ENCODE measurements at regions not wholly inside any gene's neighbourhood (a gene's known extent, or its start where the extent isn't known, plus 50 kb on each side); places are given as distances from the start of the nearest gene placed in this dataset.

DNA sequence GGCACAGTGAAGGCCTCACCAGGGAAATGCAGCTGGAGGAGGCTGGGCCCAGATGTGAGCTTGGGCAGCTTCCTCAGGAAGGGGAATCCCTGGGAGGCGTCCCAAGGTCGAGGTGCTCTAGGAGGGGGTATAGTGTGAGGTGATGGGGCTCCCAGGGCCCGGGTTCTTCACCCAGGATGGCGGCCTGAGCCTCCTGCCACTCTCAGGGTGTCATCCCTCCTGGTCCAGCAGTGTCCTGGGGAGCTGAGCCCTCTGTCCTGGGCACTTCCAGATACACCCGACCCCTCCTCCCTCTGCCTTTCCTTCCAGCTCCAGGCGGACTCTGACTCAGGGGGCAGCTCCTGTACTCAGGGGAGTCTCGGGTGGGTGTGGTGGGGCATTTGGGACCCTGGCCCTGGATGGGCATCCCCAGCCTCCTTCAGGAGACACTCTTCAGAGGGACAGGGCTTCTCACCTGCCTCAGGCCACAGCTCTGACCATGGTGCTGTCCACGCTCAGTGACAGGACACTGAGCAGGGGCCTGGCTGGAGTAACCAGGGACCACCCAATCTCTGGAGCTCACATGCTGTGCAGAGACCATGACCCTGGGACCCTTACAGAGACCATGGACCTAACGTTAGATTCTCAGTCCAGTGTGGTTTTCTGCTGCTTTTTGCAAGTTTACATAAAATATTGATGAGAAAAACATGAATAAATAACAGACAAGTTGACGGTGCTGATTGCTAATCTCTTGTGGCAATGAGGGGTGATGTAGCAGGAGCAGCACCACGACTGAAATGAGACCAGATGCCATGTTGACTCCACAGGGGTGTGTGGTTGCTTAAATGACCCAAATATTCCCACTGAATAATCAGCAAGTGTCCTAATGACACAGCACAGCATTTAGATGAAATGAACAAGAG, 101.9 kb downstream of the GGTLC2 start:
- TF ChIP-seq, protein P1, sequence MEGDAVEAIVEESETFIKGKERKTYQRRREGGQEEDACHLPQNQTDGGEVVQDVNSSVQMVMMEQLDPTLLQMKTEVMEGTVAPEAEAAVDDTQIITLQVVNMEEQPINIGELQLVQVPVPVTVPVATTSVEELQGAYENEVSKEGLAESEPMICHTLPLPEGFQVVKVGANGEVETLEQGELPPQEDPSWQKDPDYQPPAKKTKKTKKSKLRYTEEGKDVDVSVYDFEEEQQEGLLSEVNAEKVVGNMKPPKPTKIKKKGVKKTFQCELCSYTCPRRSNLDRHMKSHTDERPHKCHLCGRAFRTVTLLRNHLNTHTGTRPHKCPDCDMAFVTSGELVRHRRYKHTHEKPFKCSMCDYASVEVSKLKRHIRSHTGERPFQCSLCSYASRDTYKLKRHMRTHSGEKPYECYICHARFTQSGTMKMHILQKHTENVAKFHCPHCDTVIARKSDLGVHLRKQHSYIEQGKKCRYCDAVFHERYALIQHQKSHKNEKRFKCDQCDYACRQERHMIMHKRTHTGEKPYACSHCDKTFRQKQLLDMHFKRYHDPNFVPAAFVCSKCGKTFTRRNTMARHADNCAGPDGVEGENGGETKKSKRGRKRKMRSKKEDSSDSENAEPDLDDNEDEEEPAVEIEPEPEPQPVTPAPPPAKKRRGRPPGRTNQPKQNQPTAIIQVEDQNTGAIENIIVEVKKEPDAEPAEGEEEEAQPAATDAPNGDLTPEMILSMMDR (IDR thresholded peaks at IDR 0.05; ENCODE audit: insufficient read depth in 1 of 2, low read depth in 1 of 2, low read length in 1 of 2, severe bottlenecking in 1 of 2, unreplicated experiment in 1 of 2), result no peak
- no peaks in the 10 kb centered on the region for H3K9me3 ChIP-seq
- ChIA-PET CTCF (interaction anchor here (0.9 to 2.5 kb wide), 9 partner anchors 7 to 138 kb away, joined by 3 to 21 read pairs (median 7); no protein-coding TSS in a partner anchor), POLR2A (no interaction called here)
- no peak overlapping the region for H3K27ac Mint-ChIP-seq (ENCODE audit: unreplicated experiment)
- no peaks in the 10 kb centered on the region for H3K4me1 Mint-ChIP-seq (ENCODE audit: low read depth, unreplicated experiment)
- H3K4me1 ChIP-seq, result no peaks in the 10 kb centered on the region
- no peak overlapping the region for H3K4me3 ChIP-seq (ENCODE audit: low read depth, low read length)
- no peak for DNase-seq
- no peaks in the 10 kb centered on the region for H3K36me3 ChIP-seq (ENCODE audit: control insufficient read depth, insufficient read depth, low read length)
- H3K4me3 Mint-ChIP-seq (ENCODE audit: unreplicated experiment), result no peak overlapping the region
- no peaks in the 10 kb centered on the region; the same call in none of the 2 replicates for H3K27me3 ChIP-seq (replicated peaks; ENCODE audit: control insufficient read depth, insufficient read depth, low read length)
- H3K27me3 Mint-ChIP-seq (ENCODE audit: insufficient read depth, unreplicated experiment), result peaks cover 8% of the 10 kb centered on the region
- H3K9me3 Mint-ChIP-seq (ENCODE audit: unreplicated experiment), result no peaks in the 10 kb centered on the region
- BruUV-seq (replicated peaks), result no TSS peak
- intact Hi-C loops (cut with micrococcal nuclease; ENCODE audit: unreplicated experiment), result no loop called here
- no peaks in the 10 kb centered on the region for H3K36me3 Mint-ChIP-seq (ENCODE audit: insufficient read depth, unreplicated experiment)

DNA sequence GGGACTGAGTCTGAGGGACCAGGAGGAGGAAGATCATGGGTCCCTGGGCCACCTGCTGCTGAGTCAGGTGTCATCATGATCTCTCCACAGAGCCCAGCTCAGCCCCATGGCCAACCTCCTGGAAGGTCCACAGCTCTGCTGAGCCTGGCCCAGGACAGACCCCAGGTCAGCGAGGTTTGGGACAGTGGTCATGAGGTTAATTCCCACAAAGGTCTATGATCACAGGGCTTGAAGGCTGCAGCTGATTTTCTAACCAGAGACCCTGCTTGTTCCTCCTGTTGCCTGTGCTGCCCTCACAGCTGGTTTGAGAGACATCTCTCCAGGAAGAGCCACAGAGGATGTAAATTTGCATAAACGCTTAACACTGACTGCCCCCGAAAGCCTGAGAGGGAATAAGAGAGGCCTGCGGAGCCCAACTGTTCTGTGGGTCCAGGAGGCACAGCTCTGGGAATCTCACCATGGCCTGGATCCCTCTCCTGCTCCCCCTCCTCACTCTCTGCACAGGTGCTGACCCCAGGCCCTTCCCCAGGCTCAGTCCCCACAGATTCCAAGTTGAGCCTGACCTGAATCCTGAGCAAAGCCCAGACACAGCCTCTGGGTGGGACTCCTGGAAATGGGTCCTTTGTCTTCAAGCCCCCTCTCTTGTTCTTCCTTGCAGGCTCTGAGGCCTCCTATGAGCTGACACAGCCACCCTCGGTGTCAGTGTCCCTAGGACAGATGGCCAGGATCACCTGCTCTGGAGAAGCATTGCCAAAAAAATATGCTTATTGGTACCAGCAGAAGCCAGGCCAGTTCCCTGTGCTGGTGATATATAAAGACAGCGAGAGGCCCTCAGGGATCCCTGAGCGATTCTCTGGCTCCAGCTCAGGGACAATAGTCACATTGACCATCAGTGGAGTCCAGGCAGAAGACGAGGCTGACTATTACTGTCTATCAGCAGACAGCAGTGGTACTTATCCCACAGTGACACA, 102.8 kb downstream of the GGTLC2 start:
- no peak overlapping the region for H3K4me3 Mint-ChIP-seq (ENCODE audit: unreplicated experiment)
- CTCF ChIA-PET, result interaction anchor here (1.2 kb wide), 1 partner anchor 40 kb away, joined by 3 read pairs; no protein-coding TSS in a partner anchor
- no peak overlapping the region for H3K27ac Mint-ChIP-seq (ENCODE audit: unreplicated experiment)
- H3K9me3 ChIP-seq, result no peaks in the 10 kb centered on the region
- H3K4me1 Mint-ChIP-seq (ENCODE audit: low read depth, unreplicated experiment), result no peaks in the 10 kb centered on the region
- intact Hi-C loops (cut with micrococcal nuclease; ENCODE audit: unreplicated experiment), result no loop called here
- no peak overlapping the region for H3K4me3 ChIP-seq (ENCODE audit: low read depth, low read length)
- H3K9me3 Mint-ChIP-seq (ENCODE audit: unreplicated experiment), result no peaks in the 10 kb centered on the region
- H3K36me3 Mint-ChIP-seq (ENCODE audit: insufficient read depth, unreplicated experiment), result no peaks in the 10 kb centered on the region
- BruUV-seq (replicated peaks), result no TSS peak
- POLR2A ChIA-PET, result no interaction called here
- no peaks in the 10 kb centered on the region for H3K4me1 ChIP-seq
- DNase-seq, result no peak
- H3K27me3 Mint-ChIP-seq (ENCODE audit: insufficient read depth, unreplicated experiment), result peaks cover 4% of the 10 kb centered on the region
- TF ChIP-seq, protein P1 (IDR thresholded peaks at IDR 0.05; ENCODE audit: insufficient read depth in 1 of 2, low read depth in 1 of 2, low read length in 1 of 2, severe bottlenecking in 1 of 2, unreplicated experiment in 1 of 2), result no peak
- H3K36me3 ChIP-seq (ENCODE audit: control insufficient read depth, insufficient read depth, low read length), result no peaks in the 10 kb centered on the region
- H3K27me3 ChIP-seq (replicated peaks; ENCODE audit: control insufficient read depth, insufficient read depth, low read length), result no peaks in the 10 kb centered on the region; the same call in none of the 2 replicates

DNA sequence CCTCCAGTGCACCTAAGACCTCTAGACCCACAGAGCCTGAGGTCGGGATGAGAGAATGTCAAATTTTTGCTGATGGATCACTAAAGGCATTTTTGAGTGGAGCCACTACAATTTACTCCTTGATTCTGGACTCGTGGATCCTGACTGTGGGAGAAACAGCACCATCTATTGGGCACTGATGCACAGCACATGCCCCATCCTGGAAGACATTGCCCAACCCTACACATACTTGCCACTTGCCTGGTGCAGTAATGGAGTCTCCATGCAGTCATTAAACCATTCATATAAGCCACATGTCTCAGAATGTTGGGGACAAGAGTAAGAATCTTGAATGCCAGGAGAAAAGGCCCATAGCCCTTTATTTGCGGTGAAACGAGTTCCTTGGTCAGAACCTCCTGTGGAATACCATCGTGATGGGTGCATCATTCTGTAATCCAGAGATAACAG, 103.9 kb downstream of the GGTLC2 start:
- no peaks in the 10 kb centered on the region for H3K9me3 ChIP-seq
- Mint-ChIP-seq H3K4me3 (ENCODE audit: unreplicated experiment) (no peak overlapping the region), H3K27me3 (ENCODE audit: insufficient read depth, unreplicated experiment) (peaks cover 4% of the 10 kb centered on the region), H3K4me1 (ENCODE audit: low read depth, unreplicated experiment) (no peaks in the 10 kb centered on the region), H3K36me3 (ENCODE audit: insufficient read depth, unreplicated experiment) (no peaks in the 10 kb centered on the region), H3K9me3 (ENCODE audit: unreplicated experiment) (no peaks in the 10 kb centered on the region), H3K27ac (ENCODE audit: unreplicated experiment) (no peak overlapping the region)
- no peak overlapping the region for H3K4me3 ChIP-seq (ENCODE audit: low read depth, low read length)
- BruUV-seq (replicated peaks), result no TSS peak
- TF ChIP-seq, protein P1 (IDR thresholded peaks at IDR 0.05; ENCODE audit: insufficient read depth in 1 of 2, low read depth in 1 of 2, low read length in 1 of 2, severe bottlenecking in 1 of 2, unreplicated experiment in 1 of 2), result peak; percentile 69 to 74
- H3K36me3 ChIP-seq (ENCODE audit: control insufficient read depth, insufficient read depth, low read length), result no peaks in the 10 kb centered on the region
- peak in 1 of 2 experiments; percentile 60 for DNase-seq
- no peaks in the 10 kb centered on the region for H3K4me1 ChIP-seq
- ChIA-PET CTCF (no interaction called here), POLR2A (no interaction called here)
- H3K27me3 ChIP-seq (replicated peaks; ENCODE audit: control insufficient read depth, insufficient read depth, low read length), result no peaks in the 10 kb centered on the region; the same call in none of the 2 replicates
- intact Hi-C loops (cut with micrococcal nuclease; ENCODE audit: unreplicated experiment), result loop anchor here (1.0 to 2.0 kb wide), 2 partner anchors 28 to 56 kb away; no protein-coding TSS in a partner anchor

Data from Caco-2 (cell line).